GM10248 (cell line): ENCODE measurements at regions not wholly inside any gene's neighbourhood (a gene's known extent, or its start where the extent isn't known, plus 50 kb on each side); places are given as distances from the start of the nearest gene placed in this dataset.
A peak's percentile ranks its signal among the peaks of the same experiment; 100 is the strongest.

Source experiments
- CTCF ChIA-PET: fragments of 300-600 bp; sonication (Branson Sonifier 250); formaldehyde crosslinking; extraction: SDS; loops from one replicate; lab custom pipeline; 2021; ENCODE audit warnings: antibody characterized with exemption; lab: Yijun Ruan, JAX
- POLR2A ChIA-PET: fragments of 350-650 bp; sonication (Branson Sonifier 250); formaldehyde crosslinking; extraction: SDS; loops from one replicate; lab custom pipeline; 2020; ENCODE audit warnings: antibody characterized with exemption; lab: Yijun Ruan, JAX
- DNase-seq: peaks from one replicate; pipeline ENCODE4 v3.0.0; 2012; ENCODE audit errors: extremely low spot score
- TF ChIP-seq, protein P1 (sequence below): IDR thresholded peaks from 2 replicates; pipeline ENCODE4 v1.5.1; 2012; ENCODE audit warnings: mild to moderate bottlenecking, low read depth; ENCODE audit errors: extremely low read depth, missing control alignments, control extremely low read depth

GRCh38 chr3:191068946-191069813, 129.9 kb upstream of the OSTN start:
- ChIA-PET CTCF (interaction anchor here (1.4 kb wide), 1 partner anchor 16 kb away, joined by 3 read pairs; no protein-coding TSS in a partner anchor), POLR2A (no interaction called here)
- no peak for DNase-seq
- TF ChIP-seq, protein P1, sequence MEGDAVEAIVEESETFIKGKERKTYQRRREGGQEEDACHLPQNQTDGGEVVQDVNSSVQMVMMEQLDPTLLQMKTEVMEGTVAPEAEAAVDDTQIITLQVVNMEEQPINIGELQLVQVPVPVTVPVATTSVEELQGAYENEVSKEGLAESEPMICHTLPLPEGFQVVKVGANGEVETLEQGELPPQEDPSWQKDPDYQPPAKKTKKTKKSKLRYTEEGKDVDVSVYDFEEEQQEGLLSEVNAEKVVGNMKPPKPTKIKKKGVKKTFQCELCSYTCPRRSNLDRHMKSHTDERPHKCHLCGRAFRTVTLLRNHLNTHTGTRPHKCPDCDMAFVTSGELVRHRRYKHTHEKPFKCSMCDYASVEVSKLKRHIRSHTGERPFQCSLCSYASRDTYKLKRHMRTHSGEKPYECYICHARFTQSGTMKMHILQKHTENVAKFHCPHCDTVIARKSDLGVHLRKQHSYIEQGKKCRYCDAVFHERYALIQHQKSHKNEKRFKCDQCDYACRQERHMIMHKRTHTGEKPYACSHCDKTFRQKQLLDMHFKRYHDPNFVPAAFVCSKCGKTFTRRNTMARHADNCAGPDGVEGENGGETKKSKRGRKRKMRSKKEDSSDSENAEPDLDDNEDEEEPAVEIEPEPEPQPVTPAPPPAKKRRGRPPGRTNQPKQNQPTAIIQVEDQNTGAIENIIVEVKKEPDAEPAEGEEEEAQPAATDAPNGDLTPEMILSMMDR: no peak

DNA sequence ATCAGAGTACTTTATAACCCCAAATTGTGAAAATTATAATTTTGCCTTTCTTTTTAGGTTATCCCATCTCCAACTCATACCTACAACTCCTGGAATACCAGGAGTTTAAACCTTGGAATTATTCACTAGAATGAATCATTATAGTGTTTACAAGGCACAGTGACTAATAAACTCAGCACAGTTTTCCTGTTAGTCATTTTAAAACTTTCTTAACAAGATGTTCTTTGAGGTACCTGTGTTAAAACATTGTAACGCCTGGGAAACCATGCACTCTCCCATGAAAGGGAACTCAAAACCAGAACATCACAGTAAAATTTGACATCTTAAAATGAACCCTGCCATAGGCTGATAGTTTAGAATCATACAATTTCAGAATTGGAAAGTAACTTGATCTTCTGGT, 132.4 kb upstream of the OSTN start:
- TF ChIP-seq, protein P1: no peak
- POLR2A ChIA-PET: no interaction called here
- DNase-seq: no peak
- CTCF ChIA-PET: interaction anchor here (1.1 kb wide), 1 partner anchor 8 kb away, joined by 3 read pairs; no protein-coding TSS in a partner anchor

GRCh38 chr3:191065181-191065805, 133.7 kb upstream of the OSTN start:
- ChIA-PET CTCF (no interaction called here), POLR2A (no interaction called here)
- no peak for DNase-seq
- TF ChIP-seq, protein P1: no peak

DNA sequence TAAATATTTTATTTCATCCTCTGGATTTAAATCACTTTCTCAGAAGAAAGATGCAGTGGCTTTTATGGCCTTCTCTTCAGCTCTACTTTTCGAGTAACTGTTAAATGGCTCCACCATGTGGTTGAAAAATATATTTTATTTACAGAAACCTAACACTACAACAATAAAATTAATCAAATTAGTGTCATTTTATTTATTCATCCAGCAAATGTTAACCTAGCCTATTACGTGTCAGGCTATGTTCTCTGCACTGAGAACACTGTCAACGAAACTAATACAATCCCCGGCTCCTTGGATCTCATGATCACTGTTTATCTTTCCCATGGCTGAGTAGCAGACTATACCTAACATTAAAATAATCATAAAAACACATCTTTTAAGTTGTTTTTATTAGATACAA, 148.0 kb upstream of the OSTN start:
- POLR2A ChIA-PET: no interaction called here
- TF ChIP-seq, protein P1: peak; percentile 45
- CTCF ChIA-PET: interaction anchor here (0.7 to 5.8 kb wide), 28 partner anchors 8 to 1393 kb away, joined by 3 to 91 read pairs (median 4); no protein-coding TSS in a partner anchor
- peak; percentile 20 for DNase-seq

GRCh38 chr3:191047930-191048329, 151.1 kb upstream of the OSTN start:
- POLR2A ChIA-PET: no interaction called here
- CTCF ChIA-PET: interaction anchor here (1.0 to 1.6 kb wide), 3 partner anchors 12 to 235 kb away, joined by 3 to 7 read pairs (median 3); no protein-coding TSS in a partner anchor
- TF ChIP-seq, protein P1: no peak
- DNase-seq: no peak

DNA sequence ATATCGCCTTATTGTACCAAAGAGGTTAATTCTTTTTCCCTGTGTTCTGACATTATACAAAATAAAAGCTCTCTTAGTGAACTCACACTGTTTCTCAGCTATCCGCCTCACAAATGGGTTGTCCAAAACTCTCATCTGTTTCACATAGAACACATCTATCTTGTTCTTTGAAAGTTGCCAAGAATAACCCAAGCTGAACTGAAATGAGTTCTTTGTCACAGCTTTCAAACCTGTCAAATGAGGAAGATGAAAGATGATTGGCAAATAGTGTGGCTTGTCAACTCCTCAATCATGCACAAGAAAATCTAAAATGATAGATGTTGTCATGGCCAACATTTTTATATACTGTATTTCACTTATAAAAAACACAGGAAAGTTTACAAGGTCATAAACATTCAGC, 168.1 kb upstream of the OSTN start:
- TF ChIP-seq, protein P1: no peak
- no peak for DNase-seq
- ChIA-PET CTCF (interaction anchor here (0.8 to 1.3 kb wide), 2 partner anchors 10 to 20 kb away, joined by 4 to 5 read pairs; no protein-coding TSS in a partner anchor), POLR2A (no interaction called here)
